ENCODE measurements at regions not wholly inside any gene's neighbourhood (a gene's known extent, or its start where the extent isn't known, plus 50 kb on each side); places are given as distances from the start of the nearest gene placed in this dataset.

DNA sequence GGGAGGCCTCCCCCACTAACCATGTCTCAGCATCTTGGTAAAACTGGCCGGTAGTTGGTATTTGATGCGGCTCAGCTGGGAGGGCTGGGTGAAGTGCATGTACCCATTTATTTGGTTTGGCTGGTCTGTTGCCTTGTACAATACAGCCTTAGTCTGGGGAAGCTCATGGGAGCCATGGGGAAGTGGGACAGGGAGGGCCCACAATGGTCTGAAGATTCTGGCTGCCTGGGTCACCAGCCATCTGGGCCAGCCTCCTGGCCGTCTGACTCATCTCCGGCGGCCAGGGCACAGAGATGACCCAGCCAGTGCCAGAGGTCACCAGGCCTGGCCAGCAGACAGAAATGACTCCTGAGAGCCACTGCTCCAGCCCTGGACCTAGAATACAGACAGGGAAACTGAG, 51.6 kb upstream of the SMAD6 start:
- no peak for TF ChIP-seq POLR2A (IDR thresholded peaks at IDR 0.05; ENCODE audit: low read length)
- no peak for TF ChIP-seq GATA1 (IDR thresholded peaks at IDR 0.05; ENCODE audit: low read depth, low read length)
